ENCODE measurements at regions not wholly inside any gene's neighbourhood (a gene's known extent, or its start where the extent isn't known, plus 50 kb on each side); places are given as distances from the start of the nearest gene placed in this dataset.

GRCh38 chr16:9645911-9646310, 536.3 kb downstream of the GRIN2A start:
- TF ChIP-seq, protein P1, sequence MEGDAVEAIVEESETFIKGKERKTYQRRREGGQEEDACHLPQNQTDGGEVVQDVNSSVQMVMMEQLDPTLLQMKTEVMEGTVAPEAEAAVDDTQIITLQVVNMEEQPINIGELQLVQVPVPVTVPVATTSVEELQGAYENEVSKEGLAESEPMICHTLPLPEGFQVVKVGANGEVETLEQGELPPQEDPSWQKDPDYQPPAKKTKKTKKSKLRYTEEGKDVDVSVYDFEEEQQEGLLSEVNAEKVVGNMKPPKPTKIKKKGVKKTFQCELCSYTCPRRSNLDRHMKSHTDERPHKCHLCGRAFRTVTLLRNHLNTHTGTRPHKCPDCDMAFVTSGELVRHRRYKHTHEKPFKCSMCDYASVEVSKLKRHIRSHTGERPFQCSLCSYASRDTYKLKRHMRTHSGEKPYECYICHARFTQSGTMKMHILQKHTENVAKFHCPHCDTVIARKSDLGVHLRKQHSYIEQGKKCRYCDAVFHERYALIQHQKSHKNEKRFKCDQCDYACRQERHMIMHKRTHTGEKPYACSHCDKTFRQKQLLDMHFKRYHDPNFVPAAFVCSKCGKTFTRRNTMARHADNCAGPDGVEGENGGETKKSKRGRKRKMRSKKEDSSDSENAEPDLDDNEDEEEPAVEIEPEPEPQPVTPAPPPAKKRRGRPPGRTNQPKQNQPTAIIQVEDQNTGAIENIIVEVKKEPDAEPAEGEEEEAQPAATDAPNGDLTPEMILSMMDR (IDR thresholded peaks at IDR 0.05), result no peak
- TF ChIP-seq POLR2A (IDR thresholded peaks at IDR 0.05) (no peak), POLR2AphosphoS5 (IDR thresholded peaks at IDR 0.05) (no peak)

Measured in breast epithelium (tissue), 3 donors.